ENCODE measurements at regions not wholly inside any gene's neighbourhood (a gene's known extent, or its start where the extent isn't known, plus 50 kb on each side); places are given as distances from the start of the nearest gene placed in this dataset.

- DNase-seq = no peak
Measured at GRCh38 chr19:27647423-27647822, 1565.5 kb downstream of the UQCRFS1 start.

- no peak for DNase-seq
Measured at GRCh38 chr19:27635401-27635800, 1577.5 kb downstream of the UQCRFS1 start.

- no peak for DNase-seq
Measured at GRCh38 chr19:27618006-27618405, 1594.9 kb downstream of the UQCRFS1 start.

GRCh38 chr19:27580906-27581305 lies 1632.0 kb downstream of the UQCRFS1 start:
- no peak for DNase-seq

Measured in SHP77 (cell line).